Activated CD8-positive, alpha-beta T cell treated with anti-CD3 and anti-CD28 coated beads, Interleukin-2, amount 10 ng/mL, durations not matched to agents 7 days and 5 days (primary cell): ENCODE measurements at regions not wholly inside any gene's neighbourhood (a gene's known extent, or its start where the extent isn't known, plus 50 kb on each side); places are given as distances from the start of the nearest gene placed in this dataset.

Experiments
- ATAC-seq: fragments of 150-1000 bp; cut with Tn5 transposase; one replicate; pipeline ENCODE4 v1.10.0; 2021; ENCODE audit warnings: moderate library complexity
- CTCF ChIA-PET: fragments of 350-600 bp; sonication (Branson Sonifier 250); formaldehyde crosslinking; loops from one replicate; lab custom pipeline; 2021; ENCODE audit warnings: antibody characterized with exemption; lab: Charles Lee
- POLR2A ChIA-PET: fragments of 350-600 bp; sonication (Branson Sonifier 250); formaldehyde crosslinking; loops from one replicate; lab custom pipeline; 2021; ENCODE audit warnings: antibody characterized with exemption; lab: Charles Lee
- DNase-seq: peaks from one replicate; pipeline ENCODE4 v3.0.0-alpha.2; 2020
- H3K27ac Mint-ChIP-seq: one replicate; pipeline ENCODE4 v1.8.0; 2021; ENCODE audit warnings: mild to moderate bottlenecking, mixed read lengths
- H3K27me3 Mint-ChIP-seq: one replicate; pipeline ENCODE4 v1.8.0; 2021; ENCODE audit warnings: low read depth, mixed read lengths
- H3K36me3 Mint-ChIP-seq: one replicate; pipeline ENCODE4 v1.8.0; 2021; ENCODE audit warnings: low read depth, mixed read lengths
- H3K4me1 Mint-ChIP-seq: one replicate; pipeline ENCODE4 v1.8.0; 2021; ENCODE audit warnings: low read depth, mixed read lengths
- H3K4me3 Mint-ChIP-seq: one replicate; pipeline ENCODE4 v1.8.0; 2021; ENCODE audit warnings: mild to moderate bottlenecking, mixed read lengths
- H3K9me3 Mint-ChIP-seq: one replicate; pipeline ENCODE4 v1.8.0; 2022; ENCODE audit warnings: mixed read lengths; ENCODE audit not compliant: insufficient read depth

DNA sequence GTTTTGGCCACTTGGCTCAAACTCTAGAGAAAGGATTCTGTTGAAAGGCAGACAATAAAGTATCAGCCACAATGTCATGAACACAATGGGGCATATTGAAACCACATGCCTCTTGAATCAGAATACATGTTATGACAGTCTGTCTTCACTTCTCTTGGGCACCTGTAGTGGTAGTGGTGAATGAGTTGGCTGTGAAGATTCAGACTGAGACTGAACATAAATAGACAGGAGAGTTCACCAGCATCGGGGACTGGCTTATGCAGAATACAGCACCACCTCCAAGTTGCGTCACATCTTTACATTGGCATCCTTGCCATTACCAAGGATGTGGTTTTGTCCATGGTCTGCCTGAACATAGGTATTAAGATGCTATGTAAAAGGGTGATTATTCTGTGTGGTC is 336.8 kb downstream of the MYCN start:
- Mint-ChIP-seq H3K4me3 (no peak overlapping the region), H3K27ac (no peak overlapping the region)
- POLR2A ChIA-PET, result no interaction called here

DNA sequence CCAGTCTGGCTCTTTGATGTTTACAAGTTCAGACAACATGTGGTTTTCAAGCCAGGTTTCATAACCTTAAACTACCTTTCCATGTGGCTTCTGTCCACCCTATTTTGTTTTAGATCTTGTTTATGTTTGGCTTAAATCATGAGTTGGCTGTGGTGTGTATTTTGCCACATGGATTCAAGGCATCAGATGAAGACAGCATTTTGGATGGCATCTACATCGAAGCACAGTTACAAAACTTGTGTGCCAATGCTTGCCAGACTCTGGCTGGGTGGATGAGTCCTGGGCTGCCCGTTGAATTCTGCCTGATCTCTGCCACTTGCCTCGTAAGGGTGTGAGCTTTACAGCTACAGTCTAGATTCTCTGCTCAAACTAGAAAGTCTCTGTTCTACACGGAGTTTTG is 335.3 kb downstream of the MYCN start:
- H3K4me1 Mint-ChIP-seq, result no peaks in the 10 kb centered on the region
- H3K27ac Mint-ChIP-seq, result no peak overlapping the region
- ChIA-PET CTCF (no interaction called here), POLR2A (no interaction called here)
- DNase-seq, result no peak
- H3K36me3 Mint-ChIP-seq, result no peaks in the 10 kb centered on the region
- no peak for ATAC-seq
- H3K9me3 Mint-ChIP-seq, result no peaks in the 10 kb centered on the region
- no peak overlapping the region for H3K4me3 Mint-ChIP-seq
- no peaks in the 10 kb centered on the region for H3K27me3 Mint-ChIP-seq

More for the DNA sequence above, 336.8 kb downstream of the MYCN start:
- no peaks in the 10 kb centered on the region for H3K4me1 Mint-ChIP-seq
- no peak for DNase-seq
- H3K36me3 Mint-ChIP-seq, result no peaks in the 10 kb centered on the region
- H3K27me3 Mint-ChIP-seq, result no peaks in the 10 kb centered on the region
- H3K9me3 Mint-ChIP-seq, result no peaks in the 10 kb centered on the region
- no peak for ATAC-seq
- CTCF ChIA-PET, result no interaction called here

DNA sequence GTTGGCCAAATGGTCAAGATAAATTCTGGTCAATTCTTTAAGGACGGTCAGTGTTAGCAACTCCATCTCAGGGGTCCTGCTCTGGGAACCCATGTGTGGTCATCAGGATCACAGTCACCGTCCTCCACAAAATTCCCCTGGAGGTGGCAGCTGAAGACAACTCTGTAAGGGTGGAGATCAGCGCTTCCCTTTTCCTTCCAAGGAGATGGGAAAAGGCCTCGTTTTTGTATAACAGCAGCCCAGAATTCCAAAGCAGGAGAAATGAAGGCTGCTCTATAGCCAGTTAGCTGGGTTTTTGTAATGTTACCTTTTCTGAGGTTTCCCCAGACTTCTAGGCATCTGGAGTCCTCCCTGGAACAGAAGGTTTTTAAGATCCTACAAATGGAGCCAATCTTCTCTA is 334.8 kb downstream of the MYCN start:
- Mint-ChIP-seq H3K4me1 (no peaks in the 10 kb centered on the region), H3K27me3 (no peaks in the 10 kb centered on the region), H3K4me3 (no peak overlapping the region), H3K27ac (no peak overlapping the region), H3K9me3 (no peaks in the 10 kb centered on the region), H3K36me3 (no peaks in the 10 kb centered on the region)
- ChIA-PET POLR2A (no interaction called here), CTCF (no interaction called here)
- ATAC-seq (no peak), DNase-seq (no peak)

DNA sequence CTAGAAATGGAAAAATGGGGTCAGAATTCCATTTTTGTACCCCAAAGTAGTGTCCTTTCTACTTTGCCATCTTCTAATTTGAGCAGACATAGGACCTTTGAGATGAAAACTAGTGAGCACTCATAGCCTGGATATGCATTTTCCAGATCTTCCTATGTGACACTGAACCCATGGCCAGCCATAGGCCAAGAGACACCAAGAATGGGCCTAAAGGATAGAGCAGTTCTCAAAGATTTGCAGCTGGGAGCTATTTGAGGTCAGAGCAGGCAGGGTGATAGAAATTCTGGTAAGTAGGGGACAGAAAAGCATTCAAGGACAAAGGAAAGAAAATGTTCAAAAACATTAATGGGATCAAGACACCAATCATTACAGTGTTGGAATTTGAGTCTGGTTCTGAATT is 332.8 kb downstream of the MYCN start:
- no peaks in the 10 kb centered on the region for H3K36me3 Mint-ChIP-seq
- ATAC-seq, result no peak
- ChIA-PET POLR2A (no interaction called here), CTCF (no interaction called here)
- no peak overlapping the region for H3K4me3 Mint-ChIP-seq
- H3K27ac Mint-ChIP-seq, result no peak overlapping the region
- H3K9me3 Mint-ChIP-seq, result no peaks in the 10 kb centered on the region
- DNase-seq, result no peak
- H3K4me1 Mint-ChIP-seq, result no peaks in the 10 kb centered on the region
- no peaks in the 10 kb centered on the region for H3K27me3 Mint-ChIP-seq

DNA sequence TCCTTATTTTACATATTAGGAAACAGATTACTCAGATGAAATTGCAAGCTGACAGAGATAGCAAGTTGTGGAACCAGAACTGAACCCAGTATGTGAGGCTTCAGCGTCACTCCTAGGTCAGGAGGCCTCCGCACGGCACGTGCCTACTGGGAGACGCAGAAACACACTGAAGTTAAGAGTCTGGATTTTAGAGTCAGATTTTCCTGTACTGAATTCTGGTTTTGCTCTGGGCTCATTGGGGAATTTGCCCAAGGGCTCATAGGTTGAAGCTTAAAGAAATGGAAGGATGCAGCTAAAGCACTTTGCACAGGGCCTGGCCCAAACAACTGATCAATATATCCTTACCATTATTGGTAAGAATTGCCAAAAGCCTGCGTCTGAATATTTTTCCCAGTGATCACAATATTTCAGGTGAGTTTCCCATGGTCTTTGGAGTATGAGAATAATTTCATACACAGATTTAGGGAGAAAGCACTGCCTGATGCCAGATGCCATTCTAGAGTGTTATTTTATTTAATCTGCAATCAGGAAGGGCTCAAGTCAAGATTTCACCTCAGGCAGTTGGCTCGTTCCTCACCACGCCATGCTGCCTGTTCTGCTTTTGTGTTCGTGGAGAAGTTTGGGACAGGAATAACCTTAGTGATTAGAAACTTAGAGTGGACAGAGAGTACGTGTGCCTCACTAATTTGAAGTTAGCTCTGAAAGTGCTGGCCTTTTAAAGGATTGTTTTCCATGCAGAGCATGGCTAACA is 331.9 kb downstream of the MYCN start:
- Mint-ChIP-seq H3K36me3 (no peaks in the 10 kb centered on the region), H3K9me3 (no peaks in the 10 kb centered on the region), H3K27ac (no peak overlapping the region), H3K27me3 (no peaks in the 10 kb centered on the region), H3K4me1 (no peaks in the 10 kb centered on the region), H3K4me3 (no peak overlapping the region)
- DNase-seq (no peak), ATAC-seq (no peak)
- CTCF ChIA-PET, result no interaction called here
- POLR2A ChIA-PET, result no interaction called here

DNA sequence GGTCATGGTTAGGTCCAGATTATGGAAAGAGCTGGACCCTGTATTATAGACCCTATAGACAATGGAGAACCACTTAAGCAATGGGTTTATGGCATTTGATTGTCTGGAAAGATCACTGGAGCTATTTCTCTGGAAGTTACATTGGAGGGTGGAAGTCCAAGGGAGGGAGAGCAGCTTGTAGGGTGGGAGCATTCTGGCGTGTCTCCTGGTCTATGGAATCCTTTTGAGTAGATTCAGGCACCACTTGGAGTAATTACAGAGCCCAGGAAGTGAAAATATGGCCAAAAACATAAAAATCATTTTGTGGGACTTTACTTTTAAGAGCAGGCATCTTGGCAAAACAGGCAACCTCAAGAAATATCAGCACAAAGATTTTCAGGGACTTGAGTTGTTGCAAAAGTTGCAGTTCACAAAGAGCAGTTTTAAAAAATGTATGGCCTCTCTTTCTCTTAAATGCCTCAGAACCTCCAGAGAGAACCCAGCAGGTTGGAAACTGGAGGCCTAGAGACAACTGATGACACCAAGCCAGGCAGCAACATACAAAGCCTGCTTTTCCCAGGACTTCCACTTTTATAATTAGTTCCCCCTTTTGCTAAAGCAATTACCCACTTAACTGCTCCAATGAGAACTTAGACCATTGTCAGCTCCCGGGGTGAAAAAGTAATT is 331.0 kb downstream of the MYCN start:
- DNase-seq (no peak), ATAC-seq (no peak)
- Mint-ChIP-seq H3K27ac (no peak overlapping the region), H3K9me3 (no peaks in the 10 kb centered on the region), H3K36me3 (no peaks in the 10 kb centered on the region), H3K27me3 (no peaks in the 10 kb centered on the region), H3K4me1 (no peaks in the 10 kb centered on the region), H3K4me3 (no peak overlapping the region)
- ChIA-PET CTCF (no interaction called here), POLR2A (no interaction called here)

DNA sequence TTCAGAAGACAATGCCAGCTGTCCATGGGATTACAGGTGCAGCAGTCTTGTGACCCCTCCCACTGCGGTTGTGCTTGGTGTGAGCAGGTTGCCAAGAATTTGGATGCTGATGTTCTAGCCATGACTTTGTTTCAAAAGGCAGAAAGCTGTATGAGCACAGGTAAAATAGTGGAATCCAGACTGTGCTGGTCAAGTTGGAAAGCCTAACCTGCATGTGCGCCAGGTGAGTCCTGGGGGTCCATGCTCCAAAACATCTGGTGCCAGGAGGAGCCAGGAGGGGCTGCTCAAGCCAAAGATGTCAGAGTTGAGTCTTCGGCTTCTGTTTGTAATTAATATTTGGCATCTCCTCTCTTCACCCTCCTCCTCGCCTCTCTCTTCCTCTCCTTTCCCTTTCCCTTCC is 330.1 kb downstream of the MYCN start:
- CTCF ChIA-PET, result no interaction called here
- no peak overlapping the region for H3K27ac Mint-ChIP-seq
- no peak for DNase-seq
- POLR2A ChIA-PET, result no interaction called here
- H3K4me1 Mint-ChIP-seq, result no peaks in the 10 kb centered on the region
- H3K27me3 Mint-ChIP-seq, result no peaks in the 10 kb centered on the region
- no peaks in the 10 kb centered on the region for H3K36me3 Mint-ChIP-seq
- H3K4me3 Mint-ChIP-seq, result no peak overlapping the region
- no peaks in the 10 kb centered on the region for H3K9me3 Mint-ChIP-seq
- no peak for ATAC-seq

DNA sequence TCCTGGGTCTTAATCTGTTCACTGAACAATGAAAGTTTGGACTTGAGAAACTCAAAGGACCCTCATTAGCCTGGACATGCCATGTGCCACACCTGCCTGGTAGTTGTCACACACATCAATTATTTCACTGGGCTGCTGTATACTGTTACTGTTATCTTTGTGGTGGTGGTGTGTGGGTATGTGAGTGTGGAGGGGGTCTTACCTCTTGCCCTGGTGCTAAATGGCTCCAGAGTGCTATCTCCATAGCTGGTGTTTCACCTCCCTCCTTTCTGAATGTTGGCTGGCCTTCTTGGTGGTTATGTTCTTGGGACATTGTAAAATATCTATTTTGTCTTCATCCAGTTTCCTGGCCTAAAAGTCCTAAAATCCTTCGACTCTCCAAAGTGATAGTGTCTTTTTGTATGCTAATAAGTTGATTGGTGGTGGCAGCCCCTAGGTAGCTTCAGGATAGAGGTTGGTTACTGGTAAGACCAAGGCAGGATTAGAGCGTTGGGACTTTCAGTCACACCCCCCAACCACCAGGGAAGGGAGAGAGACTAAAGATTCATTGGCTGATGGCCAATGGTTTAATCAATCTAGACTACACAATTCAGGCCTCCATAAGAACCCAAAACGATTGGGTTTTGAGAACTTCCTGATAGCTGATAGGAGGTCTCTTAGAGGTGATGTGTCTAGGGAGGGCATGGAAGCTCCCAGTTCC is 328.1 kb downstream of the MYCN start:
- ChIA-PET POLR2A (no interaction called here), CTCF (no interaction called here)
- Mint-ChIP-seq H3K4me3 (no peak overlapping the region), H3K9me3 (no peaks in the 10 kb centered on the region), H3K36me3 (no peaks in the 10 kb centered on the region), H3K27me3 (no peaks in the 10 kb centered on the region), H3K27ac (no peak overlapping the region), H3K4me1 (no peaks in the 10 kb centered on the region)
- DNase-seq (no peak), ATAC-seq (no peak)

DNA sequence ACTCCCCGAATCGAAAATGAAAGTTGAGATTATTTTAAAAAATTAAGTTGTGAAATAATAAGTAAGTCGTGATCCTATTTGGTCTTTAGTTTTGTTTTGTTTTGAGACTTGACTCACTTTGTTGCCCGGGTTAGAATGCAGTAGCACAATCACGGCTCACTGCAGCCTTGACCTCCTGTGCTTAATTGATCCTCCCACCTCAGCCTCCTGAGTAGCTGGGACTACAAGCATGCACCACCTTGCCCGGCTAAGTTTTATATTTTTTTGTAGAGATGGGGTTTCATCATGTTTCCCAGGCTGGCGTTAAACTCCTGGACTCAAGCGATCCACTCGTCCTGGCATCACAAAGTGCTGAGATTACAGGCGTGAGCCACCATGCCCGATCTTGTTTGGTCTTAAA is 326.2 kb downstream of the MYCN start:
- no peaks in the 10 kb centered on the region for H3K36me3 Mint-ChIP-seq
- CTCF ChIA-PET, result no interaction called here
- H3K27ac Mint-ChIP-seq, result no peak overlapping the region

DNA sequence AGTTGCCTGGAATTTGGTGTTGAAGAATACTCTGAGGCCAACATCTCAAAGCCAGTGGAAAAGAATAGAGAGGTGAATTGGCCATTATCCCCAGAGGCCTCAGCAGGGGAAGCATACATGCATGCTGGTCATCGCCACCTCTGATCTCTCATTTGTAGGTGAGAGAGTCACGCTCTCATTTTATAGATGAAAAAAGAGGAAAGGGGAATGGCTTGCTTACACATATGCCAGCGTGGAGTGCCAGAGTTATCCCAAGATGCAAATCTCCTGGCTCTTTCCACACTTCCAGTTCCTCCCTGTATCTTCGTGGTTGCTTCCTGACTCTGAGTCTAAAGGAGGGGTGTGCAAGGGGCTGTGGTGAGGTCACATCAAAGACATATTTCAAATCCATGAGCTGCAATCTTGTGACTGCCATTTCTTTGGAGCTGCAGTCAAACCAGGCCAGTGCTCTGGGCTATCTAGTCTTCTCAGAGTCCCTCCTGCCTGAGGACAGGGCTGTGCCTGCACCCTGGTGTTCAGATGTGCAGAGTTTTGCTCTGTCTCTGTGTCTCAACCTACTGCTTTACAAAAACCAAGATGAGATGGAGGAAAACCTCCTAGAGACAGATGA is 324.7 kb downstream of the MYCN start:
- no peak for DNase-seq
- POLR2A ChIA-PET, result no interaction called here
- Mint-ChIP-seq H3K27me3 (no peaks in the 10 kb centered on the region), H3K36me3 (no peaks in the 10 kb centered on the region), H3K9me3 (no peaks in the 10 kb centered on the region), H3K27ac (no peak overlapping the region), H3K4me3 (no peak overlapping the region), H3K4me1 (no peaks in the 10 kb centered on the region)
- CTCF ChIA-PET, result no interaction called here
- ATAC-seq, result no peak

More for the DNA sequence above, 326.2 kb downstream of the MYCN start:
- Mint-ChIP-seq H3K4me1 (no peaks in the 10 kb centered on the region), H3K4me3 (no peak overlapping the region), H3K9me3 (no peaks in the 10 kb centered on the region), H3K27me3 (no peaks in the 10 kb centered on the region)
- no peak for DNase-seq
- ATAC-seq, result no peak
- POLR2A ChIA-PET, result no interaction called here

DNA sequence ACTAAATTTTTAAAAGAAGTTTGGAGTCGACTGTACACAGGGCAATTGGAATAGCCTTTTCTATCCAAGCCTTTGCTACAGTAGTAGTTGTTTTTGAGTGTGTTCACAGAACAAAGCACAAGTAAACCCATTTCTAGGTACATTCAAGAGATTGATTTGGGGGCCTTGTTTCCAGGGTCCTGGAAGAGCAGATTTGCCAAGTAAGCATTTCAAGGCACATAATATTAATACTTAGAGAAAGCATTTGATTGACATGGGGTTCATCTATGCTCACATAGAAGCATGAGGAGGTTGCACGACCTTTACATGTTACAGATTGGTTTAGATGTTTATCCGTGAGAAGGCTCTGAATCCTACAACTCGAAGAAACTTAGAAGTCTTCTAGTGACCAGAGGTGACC is 324.1 kb downstream of the MYCN start:
- POLR2A ChIA-PET, result no interaction called here
- H3K36me3 Mint-ChIP-seq, result no peaks in the 10 kb centered on the region
- DNase-seq, result no peak
- H3K4me3 Mint-ChIP-seq, result no peak overlapping the region
- no peaks in the 10 kb centered on the region for H3K27me3 Mint-ChIP-seq
- CTCF ChIA-PET, result no interaction called here
- ATAC-seq, result no peak
- H3K9me3 Mint-ChIP-seq, result no peaks in the 10 kb centered on the region
- no peaks in the 10 kb centered on the region for H3K4me1 Mint-ChIP-seq
- no peak overlapping the region for H3K27ac Mint-ChIP-seq

DNA sequence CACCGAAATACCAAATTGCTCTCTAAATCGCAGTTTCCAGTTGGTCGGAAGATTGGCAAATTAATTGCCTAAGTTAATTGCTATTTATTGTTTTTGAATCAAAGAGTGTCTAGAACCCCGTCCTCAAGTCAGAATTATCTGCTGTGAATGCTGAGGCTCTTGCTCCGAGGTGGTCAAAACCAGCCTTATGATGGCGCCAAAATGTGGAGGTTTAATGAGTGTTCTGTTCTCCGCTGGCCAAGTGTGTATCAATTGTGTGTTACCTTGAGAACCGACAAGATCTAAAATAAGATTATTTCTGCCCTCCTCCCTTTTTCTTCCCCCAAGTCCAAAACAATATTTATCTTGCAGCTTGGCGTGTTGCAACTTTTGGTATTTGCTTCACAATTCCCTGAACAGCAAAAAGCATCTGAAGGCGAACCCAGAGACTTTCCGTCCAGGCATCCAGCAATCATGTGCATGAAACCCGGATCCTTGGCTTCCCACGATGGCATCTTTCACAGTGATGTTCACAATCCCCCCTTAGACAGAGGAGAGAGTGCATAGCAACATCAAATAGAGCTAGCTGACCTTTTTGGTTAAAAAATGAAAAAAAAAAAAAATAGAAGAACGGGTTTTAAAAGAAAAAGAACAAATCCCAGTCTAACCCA is 323.0 kb downstream of the MYCN start:
- no peaks in the 10 kb centered on the region for H3K9me3 Mint-ChIP-seq
- CTCF ChIA-PET, result no interaction called here
- no peak overlapping the region for H3K27ac Mint-ChIP-seq

More for the DNA sequence above, 323.0 kb downstream of the MYCN start:
- Mint-ChIP-seq H3K4me1 (no peaks in the 10 kb centered on the region), H3K4me3 (no peak overlapping the region), H3K27me3 (peaks cover 3% of the 10 kb centered on the region), H3K36me3 (no peaks in the 10 kb centered on the region)
- no peak for ATAC-seq
- DNase-seq, result no peak
- POLR2A ChIA-PET, result no interaction called here
